GM13976 (cell line): ENCODE measurements at regions not wholly inside any gene's neighbourhood (a gene's known extent, or its start where the extent isn't known, plus 50 kb on each side); places are given as distances from the start of the nearest gene placed in this dataset.

Experiments
- DNase-seq: peaks from one replicate; pipeline ENCODE4 v3.0.0; 2012; ENCODE audit warnings: low spot score
- CTCF ChIP-seq: IDR thresholded peaks from 2 replicates; pipeline ENCODE4 v1.5.1; 2012; ENCODE audit warnings: borderline replicate concordance, mild to moderate bottlenecking; ENCODE audit not compliant: insufficient read depth; ENCODE audit errors: extremely low read depth, missing control alignments, control extremely low read depth
- in situ Hi-C: fragments of 300-500 bp; cut with MboI; formaldehyde crosslinking; loops from one replicate; pipeline ENCODE4 v1.12.0; 2022; ENCODE audit warnings: low sequenced_read_pairs, mixed read lengths, inconsistent platforms; ENCODE audit not compliant: unreplicated experiment

- no peak for DNase-seq
- TF ChIP-seq CTCF = no peak
- in situ Hi-C loops = no loop called here
Observed at GRCh38 chr11:25901415-25901814, 430.5 kb upstream of the ANO3 start.

- DNase-seq = no peak
- TF ChIP-seq CTCF = no peak
- in situ Hi-C loops = no loop called here
Observed at GRCh38 chr11:25902476-25902875, 429.5 kb upstream of the ANO3 start.

GRCh38 chr11:25908726-25909125 lies 423.2 kb upstream of the ANO3 start:
- in situ Hi-C loops = no loop called here
- no peak for DNase-seq

GRCh38 chr11:25910086-25910485 lies 421.8 kb upstream of the ANO3 start:
- in situ Hi-C loops = no loop called here
- no peak for DNase-seq
- TF ChIP-seq CTCF = no peak

More at GRCh38 chr11:25908726-25909125, 423.2 kb upstream of the ANO3 start:
- no peak for TF ChIP-seq CTCF

GRCh38 chr11:25920356-25920755 lies 411.6 kb upstream of the ANO3 start:
- TF ChIP-seq CTCF = no peak
- in situ Hi-C loops = no loop called here
- DNase-seq = no peak

DNA sequence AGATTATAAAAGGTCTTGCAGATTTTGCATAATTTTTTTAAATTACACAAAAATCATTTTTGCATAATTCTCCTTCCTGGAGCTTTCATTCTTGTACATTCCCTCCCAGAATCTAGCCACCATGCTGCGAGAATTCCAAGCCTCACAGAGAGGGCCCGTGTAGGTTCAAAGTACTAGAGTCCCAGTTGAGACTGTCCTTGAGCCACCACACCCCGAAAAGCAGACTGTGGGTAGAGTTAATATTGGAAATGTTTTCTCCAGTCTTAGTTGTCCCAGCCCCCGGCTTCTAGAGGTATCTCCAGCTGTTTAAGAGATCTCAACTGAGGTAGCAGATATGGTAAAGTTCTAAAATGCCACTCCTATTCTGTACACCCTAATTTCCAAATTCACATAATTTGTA lies 407.3 kb upstream of the ANO3 start:
- TF ChIP-seq CTCF = no peak
- in situ Hi-C loops = no loop called here
- no peak for DNase-seq

- DNase-seq = no peak
- in situ Hi-C loops = no loop called here
- no peak for TF ChIP-seq CTCF
Observed at GRCh38 chr11:25925359-25925758, 406.6 kb upstream of the ANO3 start.
